NK-92 (cell line): ENCODE measurements at regions not wholly inside any gene's neighbourhood (a gene's known extent, or its start where the extent isn't known, plus 50 kb on each side); places are given as distances from the start of the nearest gene placed in this dataset.
"Not testable (repeated sequence)": the region's sequence is repeated elsewhere in the genome, so short reads cannot be mapped to it uniquely, and the experiment has no call there.

Experiments used
- DNase-seq: peaks from one replicate; lab custom pipeline; 2025; ENCODE audit not compliant: unreplicated experiment; lab: John Stamatoyannopoulos, UW

GRCh38 chr12:107607464-107608392, 77.9 kb upstream of the PWP1 start:
- DNase-seq, result no peak

GRCh38 chr12:107608779-107609178, 76.8 kb upstream of the PWP1 start:
- DNase-seq, result not testable (repeated sequence)

GRCh38 chr12:107610021-107610859, 75.4 kb upstream of the PWP1 start:
- DNase-seq, result no peak

- no peak for DNase-seq
Observed at GRCh38 chr12:107612508-107612907, 73.1 kb upstream of the PWP1 start.

- DNase-seq, result no peak
Observed at GRCh38 chr12:107616941-107617340, 68.7 kb upstream of the PWP1 start.

GRCh38 chr12:107618106-107618505, 67.5 kb upstream of the PWP1 start:
- DNase-seq, result no peak

GRCh38 chr12:107619831-107620230, 65.8 kb upstream of the PWP1 start:
- no peak for DNase-seq

- DNase-seq, result no peak
Observed at GRCh38 chr12:107622001-107622400, 63.6 kb upstream of the PWP1 start.

- DNase-seq, result no peak
Observed at GRCh38 chr12:107624493-107624892, 61.1 kb upstream of the PWP1 start.

- no peak for DNase-seq
Observed at GRCh38 chr12:107631715-107632114, 53.9 kb upstream of the PWP1 start.

- no peak for DNase-seq
Observed at GRCh38 chr12:107632246-107632645, 53.4 kb upstream of the PWP1 start.

- DNase-seq, result no peak
Observed at GRCh38 chr12:107634530-107634929, 51.1 kb upstream of the PWP1 start.

- DNase-seq, result no peak
Observed at GRCh38 chr12:107635139-107635538, 50.5 kb upstream of the PWP1 start.
